CD4-positive, CD25-positive, alpha-beta regulatory T cell (primary cell): ENCODE measurements at regions not wholly inside any gene's neighbourhood (a gene's known extent, or its start where the extent isn't known, plus 50 kb on each side); places are given as distances from the start of the nearest gene placed in this dataset.
"Not testable (repeated sequence)": the region's sequence is repeated elsewhere in the genome, so short reads cannot be mapped to it uniquely, and the experiment has no call there.

Experiments used
- ATAC-seq, 2 donors: fragments of 150-1000 bp; cut with Tn5 transposase; one replicate each; pipeline ENCODE4 v1.10.0; 2021; ENCODE audit warnings: low read depth in 2 of 2, moderate number of reproducible peaks in 2 of 2, moderate library complexity in 1 of 2
- DNase-seq, 3 donors: peaks; one replicate each; pipeline versions ENCODE4 v3.0.0 to v3.0.0-alpha.2; 2012 to 2022; ENCODE audit warnings: mixed read lengths in 1 of 3
- H3K27ac ChIP-seq: one replicate; pipeline ENCODE4 v1.7.0; 2013; ENCODE audit warnings: mild to moderate bottlenecking, low read length; ENCODE audit not compliant: insufficient read depth, poor library complexity, severe bottlenecking
- H3K27me3 ChIP-seq: one replicate; pipeline ENCODE4 v1.7.0; 2013; ENCODE audit warnings: low read length; ENCODE audit not compliant: control insufficient read depth, insufficient read depth
- H3K36me3 ChIP-seq: one replicate; pipeline ENCODE4 v1.7.0; 2013; ENCODE audit warnings: mild to moderate bottlenecking, low read length, moderate library complexity; ENCODE audit not compliant: control insufficient read depth, insufficient read depth
- H3K4me1 ChIP-seq: 2 replicates; pipeline ENCODE4 v1.7.0; 2013; ENCODE audit warnings: mild to moderate bottlenecking, low read length; ENCODE audit not compliant: insufficient read depth, control insufficient read depth, poor library complexity, severe bottlenecking
- H3K4me3 ChIP-seq: one replicate; pipeline ENCODE4 v1.7.0; 2013; ENCODE audit warnings: low read depth, mild to moderate bottlenecking, low read length, moderate library complexity
- H3K9me3 ChIP-seq, 2 experiments: 1 replicate in 1 of 2; 2 replicates in 1 of 2; pipeline ENCODE4 v1.7.0; 2013; ENCODE audit warnings: low read length in 2 of 2, mild to moderate bottlenecking in 1 of 2, moderate library complexity in 1 of 2; ENCODE audit not compliant: control insufficient read depth in 2 of 2
- H3K27ac Mint-ChIP-seq, 3 donors: one replicate each; pipeline ENCODE4 v1.8.0; 2020 to 2022; ENCODE audit warnings: mild to moderate bottlenecking in 3 of 3, mixed read lengths in 3 of 3, moderate library complexity in 2 of 3
- H3K27me3 Mint-ChIP-seq: one replicate; pipeline ENCODE4 v1.8.0; 2022; ENCODE audit warnings: mild to moderate bottlenecking, mixed read lengths
- H3K36me3 Mint-ChIP-seq: one replicate; pipeline ENCODE4 v1.8.0; 2020; ENCODE audit warnings: mixed read lengths
- H3K4me1 Mint-ChIP-seq, 4 donors: one replicate each; pipeline ENCODE4 v1.8.0; 2020 to 2022; ENCODE audit warnings: mixed read lengths in 4 of 4, mild to moderate bottlenecking in 1 of 4
- H3K4me3 Mint-ChIP-seq, 4 donors: one replicate each; pipeline ENCODE4 v1.8.0; 2020 to 2022; ENCODE audit warnings: mild to moderate bottlenecking in 4 of 4, mixed read lengths in 4 of 4, moderate library complexity in 3 of 4
- H3K9me3 Mint-ChIP-seq, 7 donors: one replicate each; pipeline ENCODE4 v1.8.0; 2020 to 2022; ENCODE audit warnings: mixed read lengths in 7 of 7, mild to moderate bottlenecking in 3 of 7, moderate library complexity in 2 of 7

DNA sequence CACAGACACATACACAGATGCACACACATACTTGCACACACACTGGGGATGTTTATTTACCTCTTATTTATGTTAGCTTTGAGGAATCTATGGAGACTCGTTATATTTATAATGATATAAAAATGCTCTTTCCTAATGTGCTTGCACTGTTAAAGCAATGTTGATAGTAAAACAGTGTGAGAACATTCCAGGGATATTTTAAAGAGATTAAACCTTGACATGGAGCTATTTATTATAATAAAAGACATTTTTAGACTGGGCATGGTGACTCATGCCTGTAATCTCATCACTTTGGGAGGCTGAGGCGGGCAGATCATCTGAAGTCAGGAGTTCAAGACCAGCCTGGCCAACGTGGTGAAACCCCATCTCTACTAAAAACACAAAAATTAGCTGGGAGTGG, 557.3 kb upstream of the ZNF804A start:
- Histone ChIP-seq H3K4me1 (no peaks in the 10 kb centered on the region), H3K4me3 (no peak overlapping the region), H3K27ac (no peak overlapping the region), H3K9me3 (no peaks in the 10 kb centered on the region), H3K36me3 (no peaks in the 10 kb centered on the region), H3K27me3 (no peaks in the 10 kb centered on the region)
- ATAC-seq (no peak), DNase-seq (no peak)
- Mint-ChIP-seq H3K27ac (no peak overlapping the region), H3K4me3 (no peak overlapping the region), H3K27me3 (no peaks in the 10 kb centered on the region), H3K36me3 (no peaks in the 10 kb centered on the region), H3K9me3 (peaks cover 2 to 10% (median 4%) of the 10 kb centered on the region in 7 donors), H3K4me1 (no peaks in the 10 kb centered on the region)

DNA sequence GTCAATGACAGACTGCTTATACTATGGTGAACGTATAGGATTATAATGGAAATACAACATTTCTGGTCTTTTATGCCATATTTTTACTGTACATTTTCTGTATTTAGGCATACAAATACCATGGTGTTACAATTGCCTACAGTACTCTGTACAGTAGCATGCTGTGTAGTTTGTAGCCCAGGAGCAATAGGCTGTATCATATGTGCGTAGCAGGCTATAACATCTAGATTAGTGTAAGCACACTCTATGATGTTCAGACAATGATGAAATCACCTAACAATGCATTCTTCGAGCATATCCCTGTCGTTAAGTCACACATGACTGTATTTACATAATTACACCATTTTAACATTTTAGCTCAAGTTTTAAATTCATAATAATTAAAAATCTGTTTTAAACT, 556.6 kb upstream of the ZNF804A start:
- H3K9me3 ChIP-seq: no peaks in the 10 kb centered on the region
- Mint-ChIP-seq H3K4me1 (no peaks in the 10 kb centered on the region), H3K27me3 (no peaks in the 10 kb centered on the region), H3K36me3 (no peaks in the 10 kb centered on the region), H3K4me3 (no peak overlapping the region), H3K27ac (no peak overlapping the region), H3K9me3 (peaks cover under 1 to 10% (median 2%) of the 10 kb centered on the region in 7 donors)
- no peaks in the 10 kb centered on the region for H3K27me3 ChIP-seq
- DNase-seq (no peak), ATAC-seq (no peak)
- H3K27ac ChIP-seq: no peak overlapping the region
- no peaks in the 10 kb centered on the region for H3K4me1 ChIP-seq
- H3K36me3 ChIP-seq: no peaks in the 10 kb centered on the region
- no peak overlapping the region for H3K4me3 ChIP-seq

GRCh38 chr2:184047536-184047935, 550.8 kb upstream of the ZNF804A start:
- no peaks in the 10 kb centered on the region for H3K36me3 Mint-ChIP-seq
- ATAC-seq: no peak

GRCh38 chr2:184049566-184049965, 548.8 kb upstream of the ZNF804A start:
- ATAC-seq (no peak), DNase-seq (no peak)
- Histone ChIP-seq H3K4me3 (no peak overlapping the region), H3K9me3 (no peaks in the 10 kb centered on the region), H3K27ac (no peak overlapping the region), H3K4me1 (no peaks in the 10 kb centered on the region), H3K36me3 (no peaks in the 10 kb centered on the region), H3K27me3 (no peaks in the 10 kb centered on the region)
- Mint-ChIP-seq H3K27me3 (no peaks in the 10 kb centered on the region), H3K36me3 (no peaks in the 10 kb centered on the region), H3K9me3 (peaks cover 0 to 6% (median 5%) of the 10 kb centered on the region in 7 donors), H3K4me3 (no peak overlapping the region), H3K27ac (no peak overlapping the region), H3K4me1 (no peaks in the 10 kb centered on the region)

More at GRCh38 chr2:184047536-184047935, 550.8 kb upstream of the ZNF804A start:
- DNase-seq: no peak
- Histone ChIP-seq H3K4me1 (no peaks in the 10 kb centered on the region), H3K27me3 (no peaks in the 10 kb centered on the region), H3K9me3 (no peaks in the 10 kb centered on the region), H3K4me3 (no peak overlapping the region), H3K27ac (no peak overlapping the region), H3K36me3 (no peaks in the 10 kb centered on the region)
- H3K27ac Mint-ChIP-seq: no peak overlapping the region
- H3K27me3 Mint-ChIP-seq: no peaks in the 10 kb centered on the region
- no peaks in the 10 kb centered on the region for H3K4me1 Mint-ChIP-seq
- peaks cover 0 to 12% (median 5%) of the 10 kb centered on the region in 7 donors for H3K9me3 Mint-ChIP-seq
- no peak overlapping the region for H3K4me3 Mint-ChIP-seq

DNA sequence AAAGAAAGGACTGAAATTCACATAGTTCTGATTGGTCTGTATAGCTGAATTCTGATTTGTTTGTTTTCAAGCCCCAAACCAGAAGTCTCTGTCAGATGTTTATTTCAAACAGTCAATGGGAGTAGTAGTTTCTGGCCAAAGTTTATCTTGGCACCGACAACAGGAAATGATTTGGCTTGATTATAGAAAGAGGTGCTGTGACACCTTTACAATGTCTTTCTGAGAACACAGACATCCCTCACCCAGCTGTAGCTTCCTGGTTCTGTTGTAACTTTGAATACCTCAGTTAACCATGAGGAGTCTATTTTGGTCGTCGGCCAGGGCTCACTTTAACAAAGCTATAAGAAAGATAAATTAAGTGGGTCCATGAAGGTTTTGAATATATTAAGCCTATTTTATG, 545.0 kb upstream of the ZNF804A start:
- Mint-ChIP-seq H3K27me3 (no peaks in the 10 kb centered on the region), H3K4me1 (no peaks in the 10 kb centered on the region), H3K9me3 (peaks cover 0 to 6% (median 5%) of the 10 kb centered on the region in 7 donors), H3K27ac (no peak overlapping the region), H3K4me3 (no peak overlapping the region), H3K36me3 (no peaks in the 10 kb centered on the region)
- no peaks in the 10 kb centered on the region for H3K9me3 ChIP-seq
- ATAC-seq: no peak
- H3K36me3 ChIP-seq: no peaks in the 10 kb centered on the region
- H3K27me3 ChIP-seq: no peaks in the 10 kb centered on the region
- no peaks in the 10 kb centered on the region for H3K4me1 ChIP-seq
- DNase-seq: no peak
- no peak overlapping the region for H3K4me3 ChIP-seq
- no peak overlapping the region for H3K27ac ChIP-seq

- not testable (repeated sequence) for H3K9me3 ChIP-seq, H3K36me3 Mint-ChIP-seq, H3K27me3 ChIP-seq, H3K27ac ChIP-seq, H3K4me3 ChIP-seq, DNase-seq, H3K36me3 ChIP-seq, H3K27ac Mint-ChIP-seq, H3K4me3 Mint-ChIP-seq, H3K27me3 Mint-ChIP-seq, H3K4me1 ChIP-seq, H3K9me3 Mint-ChIP-seq, ATAC-seq, H3K4me1 Mint-ChIP-seq
Measured at GRCh38 chr2:184054419-184054818, 543.9 kb upstream of the ZNF804A start.

DNA sequence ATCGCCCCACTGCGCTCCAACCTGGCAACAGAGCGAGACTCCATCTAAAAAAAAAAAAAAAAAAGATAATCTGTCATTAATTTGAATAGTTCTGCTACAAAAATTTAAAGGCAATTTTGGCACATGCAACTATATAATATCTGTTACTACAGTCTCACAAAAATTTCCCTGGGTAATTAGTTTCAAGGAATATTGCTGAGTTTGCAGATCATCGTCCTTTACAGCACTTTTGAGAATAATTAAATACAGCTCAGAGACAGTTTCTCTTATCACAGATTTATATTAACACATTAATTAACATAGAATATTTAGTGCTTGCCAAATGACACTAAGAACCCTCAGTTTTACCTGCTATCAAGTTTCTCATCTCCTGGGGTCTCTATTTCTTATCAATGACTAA, 540.4 kb upstream of the ZNF804A start:
- no peaks in the 10 kb centered on the region for H3K4me1 Mint-ChIP-seq

DNA sequence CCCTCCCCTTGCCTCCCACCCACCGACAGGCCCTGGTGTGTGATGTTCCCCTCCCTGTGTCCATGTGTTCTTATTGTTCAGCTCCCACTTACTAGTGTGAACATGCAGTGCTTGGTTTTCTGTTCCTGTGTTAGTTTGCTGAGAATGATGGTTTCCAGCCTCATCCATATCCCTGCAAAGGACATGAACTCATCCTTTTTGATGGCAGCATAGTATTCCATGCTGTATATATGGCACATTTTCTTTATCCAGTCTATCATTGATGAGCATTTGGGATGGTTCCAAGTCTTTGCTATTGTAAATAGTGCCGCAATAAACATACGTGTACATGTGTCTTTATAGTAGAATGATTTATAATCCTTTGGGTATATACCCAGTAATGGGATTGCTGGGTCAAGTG, 538.1 kb upstream of the ZNF804A start:
- H3K9me3 ChIP-seq, H3K36me3 ChIP-seq, H3K4me3 Mint-ChIP-seq, H3K27me3 Mint-ChIP-seq, H3K27me3 ChIP-seq, H3K4me1 Mint-ChIP-seq, H3K27ac ChIP-seq, H3K4me3 ChIP-seq, H3K4me1 ChIP-seq, H3K36me3 Mint-ChIP-seq, DNase-seq, H3K27ac Mint-ChIP-seq, ATAC-seq: not testable (repeated sequence)
- peaks cover 5 to 22% (median 7%) of the 10 kb centered on the region in 7 donors for H3K9me3 Mint-ChIP-seq

More for the DNA sequence above, 540.4 kb upstream of the ZNF804A start:
- Mint-ChIP-seq H3K36me3 (no peaks in the 10 kb centered on the region), H3K9me3 (peaks cover 0 to 15% (median 7%) of the 10 kb centered on the region in 7 donors), H3K27ac (no peak overlapping the region), H3K27me3 (no peaks in the 10 kb centered on the region), H3K4me3 (peak overlapping the region in 1 of 4 donors; percentile 27)
- H3K36me3 ChIP-seq: no peaks in the 10 kb centered on the region
- H3K9me3 ChIP-seq: no peaks in the 10 kb centered on the region
- H3K27me3 ChIP-seq: no peaks in the 10 kb centered on the region
- ATAC-seq: no peak
- H3K4me1 ChIP-seq: no peaks in the 10 kb centered on the region
- no peak for DNase-seq
- H3K27ac ChIP-seq: no peak overlapping the region
- H3K4me3 ChIP-seq: no peak overlapping the region
